Activated naive CD4-positive, alpha-beta T cell treated with anti-CD3 and anti-CD28 coated beads, Interleukin-2, amount 50 U/mL, for 72 hours (primary cell): ENCODE measurements at regions not wholly inside any gene's neighbourhood (a gene's known extent, or its start where the extent isn't known, plus 50 kb on each side); places are given as distances from the start of the nearest gene placed in this dataset.
"Not testable (repeated sequence)": the region's sequence is repeated elsewhere in the genome, so short reads cannot be mapped to it uniquely, and the experiment has no call there.

ENCODE experiments used
- ATAC-seq, 2 donors: fragments of 150-1000 bp; cut with Tn5 transposase; 2 replicates each; pipeline ENCODE4 v1.10.0; 2021; ENCODE audit warnings: mild to moderate bottlenecking in 2 of 2, moderate library complexity in 2 of 2
- DNase-seq, 2 donors: peaks; one replicate each; pipeline ENCODE4 v3.0.0; 2021 to 2022; ENCODE audit warnings: low spot score in 2 of 2
- H3K27ac Mint-ChIP-seq, 2 donors: one replicate each; pipeline ENCODE4 v1.8.0; 2022; ENCODE audit warnings: mild to moderate bottlenecking in 2 of 2, mixed read lengths in 2 of 2
- H3K36me3 Mint-ChIP-seq, 2 donors: one replicate each; pipeline ENCODE4 v1.8.0; 2022; ENCODE audit warnings: mixed read lengths in 2 of 2
- H3K9me3 Mint-ChIP-seq, 2 donors: one replicate each; pipeline ENCODE4 v1.8.0; 2022; ENCODE audit warnings: mixed read lengths in 2 of 2

DNA sequence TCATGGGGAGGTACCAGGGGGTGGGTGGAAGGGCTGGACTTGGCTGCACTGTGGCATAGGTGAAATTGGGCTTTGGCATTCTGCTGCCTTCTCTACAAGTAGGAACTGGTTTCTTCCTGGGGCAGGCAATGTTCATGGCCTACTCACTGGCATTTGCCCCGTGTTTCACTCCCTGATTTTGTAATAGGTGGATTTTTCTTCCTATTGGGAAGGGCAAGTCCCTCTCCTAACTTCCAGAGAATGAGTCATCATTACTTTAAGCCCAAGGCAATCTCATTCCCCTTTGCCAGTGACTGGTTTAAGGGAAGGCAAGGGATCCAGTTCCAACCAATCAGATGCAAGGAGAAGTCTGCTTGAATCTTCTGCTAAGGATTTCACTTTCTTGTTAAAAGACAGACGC lies 67.9 kb upstream of the ANKRD55 start:
- DNase-seq (no peak), ATAC-seq (no peak)
- H3K9me3 Mint-ChIP-seq: peaks cover under 1 to 6% of the 10 kb centered on the region in 2 donors
- no peak overlapping the region for H3K27ac Mint-ChIP-seq
- peaks cover 0 to 7% of the 10 kb centered on the region in 2 donors for H3K36me3 Mint-ChIP-seq

DNA sequence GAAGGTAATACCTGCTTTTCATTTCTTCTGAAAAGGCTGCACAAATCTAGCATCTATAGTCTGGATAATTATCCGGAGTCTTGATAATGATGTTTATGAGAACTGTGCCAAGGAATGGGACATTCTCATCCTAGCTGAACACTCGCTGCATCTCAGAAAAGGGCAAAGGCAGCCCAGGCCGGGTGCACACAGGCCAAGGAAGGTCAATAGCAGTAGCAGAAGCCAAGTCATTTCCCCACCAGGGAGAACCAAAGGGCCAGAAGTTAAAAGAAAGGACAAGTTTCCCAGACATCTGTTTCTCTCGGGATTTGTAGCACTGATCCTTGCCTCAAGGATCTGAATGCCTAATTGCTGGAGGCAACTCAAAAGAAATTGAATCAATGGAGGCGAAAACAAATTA lies 66.1 kb upstream of the ANKRD55 start:
- no peak for ATAC-seq
- Mint-ChIP-seq H3K27ac (no peak overlapping the region), H3K9me3 (peaks cover 0 to 3% of the 10 kb centered on the region in 2 donors), H3K36me3 (no peaks in the 10 kb centered on the region)
- DNase-seq: no peak

DNA sequence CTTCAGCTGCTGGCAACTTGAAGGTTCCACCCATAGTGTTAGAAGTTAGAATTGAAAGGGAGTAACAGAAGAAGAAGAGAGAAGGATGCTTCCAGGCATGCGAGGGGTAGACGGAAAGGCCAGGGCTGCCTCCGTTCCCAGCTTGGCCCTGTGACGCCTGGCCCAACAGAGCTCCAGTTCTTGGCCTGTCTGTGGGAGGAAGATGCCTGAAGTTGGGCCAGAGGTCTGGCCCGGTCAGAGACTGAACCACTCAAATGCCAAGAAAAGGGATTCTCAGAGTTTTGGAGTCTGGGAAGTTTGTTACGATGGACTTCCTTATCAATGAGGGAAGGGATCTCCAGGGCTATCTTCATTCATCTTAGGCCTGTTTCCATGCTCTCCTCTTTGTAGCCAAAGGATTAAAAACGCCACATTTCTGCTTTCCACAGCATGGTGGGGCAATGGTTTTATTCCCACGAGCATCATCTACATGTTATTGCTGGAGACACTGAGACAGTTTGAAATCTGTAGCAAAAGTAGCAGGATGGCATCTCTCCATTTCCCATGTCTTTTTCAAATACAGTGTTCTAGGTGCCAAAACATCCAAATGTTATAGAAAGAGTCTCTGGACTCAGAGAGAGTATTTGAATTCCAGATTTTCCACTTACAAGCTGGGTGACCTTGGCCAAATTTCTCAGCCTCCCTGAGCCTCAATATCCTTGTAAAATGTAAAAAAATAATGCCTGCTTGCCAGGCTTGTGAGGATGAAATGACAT lies 65.4 kb upstream of the ANKRD55 start:
- H3K27ac Mint-ChIP-seq: peak overlapping the region in 1 of 2 donors; percentile 61
- peaks cover 0 to 3% of the 10 kb centered on the region in 2 donors for H3K9me3 Mint-ChIP-seq
- DNase-seq: no peak
- H3K36me3 Mint-ChIP-seq: no peaks in the 10 kb centered on the region
- no peak for ATAC-seq

DNA sequence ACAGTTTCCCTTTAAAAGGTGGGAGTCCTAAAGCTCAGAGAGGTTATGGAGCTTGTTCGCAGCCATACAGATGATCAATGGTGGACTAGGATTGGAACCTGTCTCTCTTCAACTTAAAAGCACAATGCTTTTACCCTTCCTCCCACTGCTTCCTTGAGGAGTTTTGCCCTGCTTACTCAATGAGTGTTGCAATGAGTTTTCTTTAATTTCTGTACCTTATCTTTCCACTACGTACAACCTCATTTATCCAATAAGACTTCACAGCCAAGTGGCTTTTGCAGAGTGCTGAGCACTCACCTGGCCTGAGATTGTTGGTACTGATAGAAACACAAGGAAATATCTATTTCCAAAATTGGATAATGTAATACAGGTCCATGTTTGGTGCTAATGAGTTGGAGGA lies 64.7 kb upstream of the ANKRD55 start:
- ATAC-seq (no peak), DNase-seq (no peak)
- Mint-ChIP-seq H3K36me3 (no peaks in the 10 kb centered on the region), H3K9me3 (peaks cover 0 to 3% of the 10 kb centered on the region in 2 donors), H3K27ac (no peak overlapping the region)

DNA sequence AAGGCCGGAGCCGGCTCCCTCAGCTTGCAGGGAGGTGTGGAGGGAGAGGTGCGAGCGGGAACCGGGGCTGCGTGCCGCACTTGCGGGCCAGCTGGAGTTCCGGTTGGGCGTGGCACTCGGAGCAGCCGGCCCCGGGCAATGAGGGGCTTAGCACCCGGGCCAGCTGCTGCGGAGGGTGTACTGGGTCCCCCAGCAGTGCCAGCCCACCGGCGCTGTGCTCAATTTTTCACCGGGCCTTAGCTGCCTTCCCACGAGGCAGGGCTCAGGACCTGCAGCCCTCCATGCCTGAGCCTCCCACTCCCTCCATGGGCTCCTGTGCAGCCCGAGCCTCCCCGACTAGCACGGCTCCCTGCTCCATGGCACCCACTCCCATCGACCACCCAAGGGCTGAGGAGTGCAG lies 62.2 kb upstream of the ANKRD55 start:
- H3K27ac Mint-ChIP-seq, H3K9me3 Mint-ChIP-seq, ATAC-seq, H3K36me3 Mint-ChIP-seq, DNase-seq: not testable (repeated sequence)

DNA sequence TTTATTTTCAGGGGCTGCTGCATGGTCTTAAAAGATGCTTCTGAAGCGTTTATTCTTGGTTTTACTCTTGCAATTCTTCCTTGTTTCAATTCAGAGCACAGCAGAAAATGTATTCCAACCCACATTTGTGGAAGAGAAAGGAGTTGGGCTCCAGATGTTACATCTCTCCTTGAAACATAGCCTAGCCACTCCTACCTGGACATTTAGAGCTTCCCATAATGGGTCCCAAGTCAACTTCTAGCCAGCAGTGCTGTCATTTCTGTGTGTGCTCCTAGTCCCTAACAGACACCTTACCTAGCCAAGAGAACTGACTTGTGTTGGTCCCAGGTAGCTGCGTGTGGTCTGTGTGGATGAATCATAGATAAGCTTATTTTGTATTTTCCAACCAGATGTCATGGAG lies 61.2 kb upstream of the ANKRD55 start:
- ATAC-seq (no peak), DNase-seq (no peak)
- Mint-ChIP-seq H3K36me3 (no peaks in the 10 kb centered on the region), H3K9me3 (peaks cover 0 to 3% of the 10 kb centered on the region in 2 donors), H3K27ac (no peak overlapping the region)

DNA sequence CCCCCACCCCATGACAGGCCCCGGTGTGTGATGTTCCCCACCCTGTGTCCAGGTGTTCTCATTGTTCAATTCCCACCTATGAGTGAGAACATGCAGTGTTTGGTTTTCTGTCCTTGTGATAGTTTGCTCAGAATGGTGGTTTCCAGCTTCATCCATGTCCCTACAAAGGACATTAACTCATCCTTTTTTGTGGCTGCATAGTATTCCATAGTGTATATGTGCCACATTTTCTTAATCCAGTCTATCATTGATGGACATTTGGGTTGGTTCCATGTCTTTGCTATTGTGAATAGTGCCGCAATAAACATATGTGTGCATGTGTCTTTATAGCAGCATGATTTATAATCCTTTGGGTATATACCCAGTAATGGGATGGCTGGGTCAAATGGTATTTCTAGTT lies 59.7 kb upstream of the ANKRD55 start:
- not testable (repeated sequence) for H3K9me3 Mint-ChIP-seq, H3K36me3 Mint-ChIP-seq, H3K27ac Mint-ChIP-seq, DNase-seq, ATAC-seq

DNA sequence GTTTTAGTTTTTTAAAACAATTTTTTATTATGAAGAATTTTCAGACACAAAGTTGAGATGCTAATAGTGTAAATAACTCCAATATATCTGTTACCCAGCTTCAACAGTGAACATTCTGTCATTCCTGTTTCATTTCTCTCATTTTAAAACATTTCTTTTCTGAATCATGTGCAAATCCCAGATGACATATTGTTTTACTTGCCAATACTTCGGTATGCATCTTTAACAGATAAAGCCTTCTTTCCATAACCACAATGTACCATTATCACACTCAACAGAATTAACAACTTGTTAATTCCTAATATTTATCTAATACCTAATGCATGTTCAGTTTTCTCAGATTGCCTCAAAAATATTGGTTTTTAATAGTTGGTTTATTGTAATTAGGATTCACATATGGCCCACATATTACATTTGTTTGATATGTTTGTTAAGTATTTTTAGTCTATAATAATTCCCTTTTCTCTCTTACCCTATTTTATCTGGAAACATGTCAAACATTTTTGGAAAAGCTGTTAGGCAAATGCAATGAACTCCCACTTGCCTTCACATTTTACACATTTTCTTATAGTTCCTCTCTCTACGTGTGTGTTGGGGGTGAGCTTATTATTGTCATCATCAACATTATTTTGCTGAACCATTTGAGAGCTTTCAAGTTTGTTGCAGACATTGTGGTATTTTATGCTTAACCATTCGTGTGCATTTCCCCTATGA lies 58.7 kb upstream of the ANKRD55 start:
- no peak for ATAC-seq
- no peaks in the 10 kb centered on the region for H3K36me3 Mint-ChIP-seq

DNA sequence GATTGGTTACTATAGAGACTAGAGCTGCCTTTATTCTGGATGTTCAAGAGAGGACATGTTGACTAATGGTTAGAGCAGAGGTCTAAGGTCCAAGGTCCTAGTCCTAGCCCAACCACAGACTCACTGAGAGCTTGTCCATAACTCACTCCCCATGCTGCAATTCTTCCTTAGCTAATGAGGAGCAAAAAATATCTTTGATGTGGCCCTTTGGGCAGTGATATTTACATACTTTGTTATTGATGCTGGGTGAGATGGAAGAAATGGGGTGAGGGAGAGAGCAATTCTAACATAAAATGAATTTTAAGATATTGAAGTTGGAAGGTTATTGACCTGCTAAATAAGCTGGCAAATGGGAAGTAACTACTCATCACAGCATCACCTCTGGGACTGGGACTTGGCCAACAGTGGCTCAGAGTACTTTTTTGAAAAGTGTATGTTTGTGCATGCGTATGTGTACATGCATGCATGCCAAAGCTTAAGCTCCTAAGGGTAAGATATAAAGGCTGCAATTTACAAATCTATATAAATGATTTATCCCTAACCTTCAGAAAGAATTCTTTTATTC lies 58.0 kb upstream of the ANKRD55 start:
- DNase-seq (no peak), ATAC-seq (no peak)
- H3K9me3 Mint-ChIP-seq: peaks cover 0 to 8% of the 10 kb centered on the region in 2 donors
- no peak overlapping the region for H3K27ac Mint-ChIP-seq
- no peaks in the 10 kb centered on the region for H3K36me3 Mint-ChIP-seq

More for the DNA sequence above, 58.7 kb upstream of the ANKRD55 start:
- DNase-seq: no peak
- Mint-ChIP-seq H3K9me3 (peaks cover 0 to 8% of the 10 kb centered on the region in 2 donors), H3K27ac (no peak overlapping the region)

DNA sequence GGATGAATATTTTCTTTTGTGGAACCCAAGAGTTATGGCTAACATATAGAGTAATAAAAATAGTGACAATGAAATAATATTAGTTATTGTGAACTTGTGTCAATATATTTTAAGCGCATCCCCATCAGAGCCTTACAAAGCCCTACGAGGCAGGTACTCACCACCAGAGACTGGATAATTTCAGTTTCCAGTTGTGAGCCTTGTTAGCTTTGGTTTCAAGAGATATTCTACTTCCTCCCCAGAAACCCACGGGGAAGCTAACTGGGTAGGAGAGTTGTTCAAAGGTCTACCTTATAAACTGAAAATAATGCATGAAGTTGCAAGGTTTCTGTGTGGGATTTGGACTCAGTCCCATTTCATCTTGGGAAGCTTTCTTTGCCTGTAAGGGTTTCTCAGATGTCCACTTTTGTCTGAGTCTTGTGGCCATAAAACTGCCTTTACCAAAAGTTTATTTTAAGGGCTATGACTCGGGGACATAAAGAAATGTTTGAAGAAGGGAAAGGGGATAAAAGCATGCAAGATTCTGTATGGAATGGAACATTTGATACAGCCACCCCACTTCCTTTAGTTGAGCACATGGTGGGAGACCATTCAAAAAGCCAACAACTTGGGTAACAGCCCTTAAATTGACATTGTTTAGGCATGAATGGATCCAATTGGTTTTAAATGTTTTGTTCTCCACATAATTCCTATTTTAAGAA lies 57.4 kb upstream of the ANKRD55 start:
- no peaks in the 10 kb centered on the region for H3K36me3 Mint-ChIP-seq
- H3K27ac Mint-ChIP-seq: no peak overlapping the region
- ATAC-seq (no peak), DNase-seq (no peak)
- peaks cover 0 to 8% of the 10 kb centered on the region in 2 donors for H3K9me3 Mint-ChIP-seq

DNA sequence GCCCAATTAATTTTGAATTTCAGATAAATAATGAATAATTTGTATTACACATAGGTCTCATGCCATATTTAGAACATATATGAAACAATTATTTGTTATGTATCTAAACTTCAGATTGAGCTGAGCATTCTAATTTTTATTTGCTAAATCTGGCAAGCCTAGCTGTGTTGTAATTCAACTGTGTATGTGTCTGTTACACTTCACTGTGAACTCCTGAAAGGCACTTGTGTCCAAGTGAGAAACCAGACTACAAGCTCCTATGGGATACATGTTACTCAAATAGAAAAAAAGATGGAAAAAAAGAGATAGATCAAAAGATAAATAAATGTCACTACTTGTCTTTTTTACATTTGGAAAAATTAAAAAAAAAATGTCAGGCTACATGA lies 56.5 kb upstream of the ANKRD55 start:
- Mint-ChIP-seq H3K9me3 (peaks cover 0 to 8% of the 10 kb centered on the region in 2 donors), H3K27ac (no peak overlapping the region)

DNA sequence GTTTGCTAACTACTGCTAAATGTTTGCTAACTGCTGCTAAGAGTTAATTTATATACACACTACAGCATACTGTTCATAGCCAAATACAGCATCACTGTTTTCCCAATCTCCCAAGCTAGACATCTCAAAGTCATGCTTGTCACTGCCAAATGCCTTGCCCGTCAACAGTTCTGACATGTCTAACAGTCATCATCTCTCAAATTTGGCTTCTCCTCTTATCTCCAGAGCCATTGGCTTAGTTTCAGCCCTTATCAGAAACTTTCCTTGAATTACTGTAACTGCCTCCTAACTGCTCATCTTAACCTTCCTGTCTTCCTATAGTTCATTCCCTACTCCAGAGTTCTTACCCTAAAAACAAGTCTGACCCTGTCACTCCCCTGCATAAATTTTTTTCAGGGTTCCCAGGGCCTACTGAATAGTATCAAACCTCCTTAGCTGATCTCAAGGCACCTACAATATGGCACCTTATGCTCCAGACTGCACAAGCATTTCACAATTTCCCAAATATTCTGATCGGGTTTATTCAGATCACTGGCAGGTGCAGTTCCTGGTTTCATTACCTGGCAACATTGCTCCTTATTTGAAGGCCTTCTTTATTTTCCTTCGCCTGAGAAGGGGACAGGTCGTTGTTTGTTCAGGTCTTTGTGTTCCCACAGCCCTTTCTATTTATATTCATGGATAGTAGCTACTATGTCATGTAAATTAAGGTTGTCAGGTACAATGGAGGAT lies 55.9 kb upstream of the ANKRD55 start:
- DNase-seq (no peak), ATAC-seq (no peak)
- Mint-ChIP-seq H3K27ac (no peak overlapping the region), H3K9me3 (peaks cover 0 to 4% of the 10 kb centered on the region in 2 donors), H3K36me3 (no peaks in the 10 kb centered on the region)

More for the DNA sequence above, 56.5 kb upstream of the ANKRD55 start:
- DNase-seq (no peak), ATAC-seq (no peak)
- no peaks in the 10 kb centered on the region for H3K36me3 Mint-ChIP-seq

DNA sequence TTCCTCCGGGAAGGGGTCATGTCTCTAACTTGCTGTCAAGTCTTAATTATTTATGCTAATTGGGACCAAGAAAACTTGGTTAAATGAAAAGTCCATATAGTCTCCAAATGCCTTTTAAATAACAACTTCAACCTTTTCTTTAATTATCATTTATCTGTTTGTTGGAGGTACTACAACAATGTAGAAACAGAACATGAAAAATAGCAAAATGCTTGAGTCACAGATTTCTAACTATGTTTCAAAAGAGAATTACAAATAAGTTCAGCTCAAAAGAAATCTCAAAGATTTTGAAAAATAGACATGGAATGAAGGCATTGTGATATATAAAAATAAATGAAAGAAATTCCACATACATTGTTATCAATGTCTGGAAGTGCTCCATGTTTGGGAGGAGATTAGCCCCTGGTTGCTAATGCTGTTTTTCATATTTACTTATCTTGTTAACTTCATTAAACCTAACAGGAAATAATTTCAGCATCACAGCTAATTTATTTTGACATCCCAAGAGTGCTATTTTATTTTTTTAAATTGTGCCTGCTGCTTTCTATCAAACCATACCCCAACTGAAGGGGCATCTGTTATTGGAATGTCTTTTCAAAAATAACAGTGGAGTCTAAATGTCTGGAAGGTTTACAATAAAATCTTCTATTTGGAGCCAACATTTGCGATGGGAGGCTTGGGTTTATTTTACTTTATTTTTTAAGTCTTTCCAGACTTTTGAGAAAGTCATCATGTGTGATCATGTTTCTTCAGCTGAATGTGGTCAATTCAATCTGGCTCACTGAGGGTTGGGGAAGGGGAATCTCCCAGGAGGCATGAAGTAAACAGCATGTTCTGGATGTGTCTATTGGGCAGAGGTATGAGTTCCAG lies 53.1 kb upstream of the ANKRD55 start:
- no peak for DNase-seq
- no peak for ATAC-seq
- no peaks in the 10 kb centered on the region for H3K36me3 Mint-ChIP-seq
- peaks cover 0 to 4% of the 10 kb centered on the region in 2 donors for H3K9me3 Mint-ChIP-seq
- no peak overlapping the region for H3K27ac Mint-ChIP-seq

DNA sequence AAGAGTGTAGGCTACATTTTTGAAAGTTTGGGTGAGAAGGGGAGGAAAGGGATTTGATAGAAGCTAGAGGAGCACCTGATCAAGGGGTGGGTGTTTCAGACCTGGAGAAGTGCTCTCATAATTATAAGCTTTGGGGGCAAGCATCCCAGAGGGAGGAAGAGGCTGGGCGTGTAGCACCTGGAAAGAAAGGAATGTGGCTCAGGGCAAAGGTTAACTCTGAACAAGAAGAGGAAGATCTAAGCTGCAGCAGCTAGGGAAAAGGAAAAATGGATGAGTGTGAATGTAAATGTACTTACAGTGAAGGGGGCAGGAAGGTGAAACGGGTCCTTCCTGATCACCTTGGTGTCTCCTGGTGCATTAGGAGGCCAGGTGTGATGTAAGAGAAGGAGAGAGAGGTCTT lies 49.8 kb upstream of the ANKRD55 start:
- ATAC-seq (no peak), DNase-seq (no peak)
- H3K36me3 Mint-ChIP-seq: no peaks in the 10 kb centered on the region
- H3K27ac Mint-ChIP-seq: no peak overlapping the region
- H3K9me3 Mint-ChIP-seq: peaks cover 0 to 1% of the 10 kb centered on the region in 2 donors
